H1 (cell line): ENCODE measurements at regions not wholly inside any gene's neighbourhood (a gene's known extent, or its start where the extent isn't known, plus 50 kb on each side); places are given as distances from the start of the nearest gene placed in this dataset.

Experiments used
- CTCF ChIA-PET: fragments of 300-600 bp; sonication (Branson Sonifier 250); formaldehyde crosslinking; loops from one replicate; lab custom pipeline; 2021; ENCODE audit not compliant: partially characterized antibody; lab: Charles Lee
- POLR2A ChIA-PET: fragments of 300-600 bp; sonication (Branson Sonifier 250); formaldehyde crosslinking; loops from one replicate; lab custom pipeline; 2021; ENCODE audit warnings: inconsistent platforms; ENCODE audit not compliant: partially characterized antibody; lab: Charles Lee
- DNase-seq, 2 experiments: peaks; one replicate each; pipeline versions ENCODE4 v3.0.0 to v3.0.0-alpha.2; 2010 to 2022; ENCODE audit warnings: low spot score in 2 of 2, low read depth in 1 of 2, mixed read lengths in 1 of 2
- FAIRE-seq: peaks from 2 replicates; lab custom pipeline; 2011; peaks lifted over from hg19 to GRCh38; lab: Jason Lieb, UNC
- H2AFZ ChIP-seq: 2 replicates; pipeline ENCODE4 v1.8.1; 2012; ENCODE audit warnings: low read length, inconsistent platforms
- H2AK5ac ChIP-seq: 2 replicates; pipeline ENCODE4 v1.6.1; 2013; ENCODE audit warnings: low read depth, low read length
- H2BK120ac ChIP-seq: replicated peaks from 2 replicates; pipeline ENCODE3; 2013; ENCODE audit warnings: low read depth, low read length, inconsistent platforms
- H2BK12ac ChIP-seq: 2 replicates; pipeline ENCODE4 v1.6.1; 2013; ENCODE audit warnings: low read depth, low read length
- H2BK15ac ChIP-seq: 2 replicates; pipeline ENCODE4 v1.6.1; 2013; ENCODE audit warnings: low read length
- H2BK20ac ChIP-seq: 2 replicates; pipeline ENCODE4 v1.6.1; 2013; ENCODE audit warnings: low read length
- H2BK5ac ChIP-seq: 2 replicates; pipeline ENCODE4 v1.6.1; 2013; ENCODE audit warnings: low read depth, low read length
- H3K14ac ChIP-seq: 2 replicates; pipeline ENCODE4 v1.6.1; 2013; ENCODE audit warnings: inconsistent platforms; ENCODE audit not compliant: insufficient read length
- H3K18ac ChIP-seq: 2 replicates; pipeline ENCODE4 v1.6.1; 2013; ENCODE audit warnings: low read length; ENCODE audit errors: extremely low read depth
- H3K23ac ChIP-seq: 2 replicates; pipeline ENCODE4 v1.6.1; 2013; ENCODE audit warnings: inconsistent platforms; ENCODE audit not compliant: insufficient read length
- H3K23me2 ChIP-seq: 2 replicates; pipeline ENCODE4 v1.6.1; 2013; ENCODE audit warnings: low read depth, low read length
- H3K27ac ChIP-seq: 2 replicates; pipeline ENCODE4 v1.6.1; 2011; ENCODE audit warnings: low read depth, low read length, inconsistent platforms
- H3K27me3 ChIP-seq, 4 experiments: replicated peaks in 1 of 4; 1 replicate in 1 of 4; 2 replicates in 3 of 4; pipeline versions ENCODE4 v1.6.1 to v1.8.1; 2011 to 2013; ENCODE audit warnings: low read length in 3 of 4, mild to moderate bottlenecking in 3 of 4, inconsistent platforms in 2 of 4, mixed read lengths in 2 of 4, moderate library complexity in 1 of 4; ENCODE audit not compliant: control insufficient read depth in 3 of 4, insufficient read depth in 3 of 4; ENCODE audit errors: extremely low read depth in 1 of 4
- H3K36me3 ChIP-seq, 4 experiments: 2 replicates each; pipeline versions ENCODE4 v1.6.1 to v1.8.1; 2011 to 2013; ENCODE audit warnings: mild to moderate bottlenecking in 4 of 4, low read length in 3 of 4, moderate library complexity in 2 of 4, control low read depth in 1 of 4, inconsistent platforms in 1 of 4; ENCODE audit not compliant: insufficient read depth in 4 of 4, control insufficient read depth in 2 of 4
- H3K4ac ChIP-seq: replicated peaks from 2 replicates; pipeline ENCODE3; 2013; ENCODE audit warnings: low read length, low read depth, mixed read lengths, inconsistent platforms; ENCODE audit not compliant: insufficient read length
- H3K4me1 ChIP-seq, 4 experiments: replicated peaks in 1 of 4; 1 replicate in 1 of 4; 2 replicates in 3 of 4; pipeline versions ENCODE4 v1.6.1 to v1.8.1; 2011 to 2013; ENCODE audit warnings: low read length in 3 of 4, inconsistent platforms in 2 of 4, mixed read lengths in 1 of 4; ENCODE audit not compliant: insufficient read depth in 4 of 4, control insufficient read depth in 3 of 4
- H3K4me2 ChIP-seq, 2 experiments: 2 replicates each; pipeline versions ENCODE4 v1.6.1 to v1.8.1; 2011 to 2013; ENCODE audit warnings: low read depth in 2 of 2, low read length in 2 of 2, control low read depth in 1 of 2, inconsistent platforms in 1 of 2, mild to moderate bottlenecking in 1 of 2; ENCODE audit not compliant: insufficient read depth in 1 of 2
- H3K4me3 ChIP-seq, 4 experiments: fragments of 200-600, 300-600 bp in 1 of 4; sonication (generic), shearing (Covaris generic), sonication (Bioruptor Twin) in 1 of 4; 2 replicates each; pipeline versions ENCODE4 v1.5.1 to v1.8.1; 2011 to 2016; ENCODE audit warnings: low read length in 4 of 4, low read depth in 3 of 4, control low read depth in 2 of 4, inconsistent platforms in 2 of 4, mild to moderate bottlenecking in 2 of 4, mixed read lengths in 1 of 4, moderate library complexity in 1 of 4; ENCODE audit not compliant: insufficient read depth in 2 of 4; ENCODE audit errors: extremely low read depth in 1 of 4
- H3K56ac ChIP-seq: replicated peaks from 2 replicates; pipeline ENCODE3; 2013; ENCODE audit warnings: low read depth, mild to moderate bottlenecking, mixed read lengths, low read length, inconsistent platforms; ENCODE audit not compliant: insufficient read length
- H3K79me1 ChIP-seq: 2 replicates; pipeline ENCODE4 v1.6.1; 2013; ENCODE audit warnings: low read depth, low read length, control low read depth
- H3K79me2 ChIP-seq, 2 experiments: 2 replicates each; pipeline versions ENCODE4 v1.6.1 to v1.8.1; 2012 to 2013; ENCODE audit warnings: low read length in 2 of 2, mild to moderate bottlenecking in 2 of 2, inconsistent platforms in 1 of 2; ENCODE audit not compliant: insufficient read depth in 2 of 2, control insufficient read depth in 1 of 2
- H3K9ac ChIP-seq, 4 experiments: replicated peaks in 1 of 4; 1 replicate in 1 of 4; 2 replicates in 3 of 4; pipeline versions ENCODE4 v1.6.1 to v1.8.1; 2011 to 2013; ENCODE audit warnings: low read depth in 3 of 4, low read length in 3 of 4, control low read depth in 2 of 4, mild to moderate bottlenecking in 2 of 4, moderate library complexity in 2 of 4, inconsistent platforms in 1 of 4; ENCODE audit errors: extremely low read depth in 1 of 4
- H3K9me3 ChIP-seq, 2 experiments: 2 replicates each; pipeline versions ENCODE4 v1.6.1 to v1.8.1; 2012 to 2013; ENCODE audit warnings: mild to moderate bottlenecking in 2 of 2, moderate library complexity in 2 of 2, control low read depth in 1 of 2, inconsistent platforms in 1 of 2, low read depth in 1 of 2, low read length in 1 of 2, mixed read lengths in 1 of 2; ENCODE audit not compliant: insufficient read depth in 2 of 2
- H4K20me1 ChIP-seq, 2 experiments: replicated peaks in 1 of 2; 2 replicates each; pipeline versions ENCODE3 to v1.8.1; 2011 to 2013; ENCODE audit warnings: inconsistent platforms in 2 of 2, low read length in 2 of 2, mild to moderate bottlenecking in 1 of 2; ENCODE audit not compliant: insufficient read depth in 2 of 2, control insufficient read depth in 1 of 2
- H4K5ac ChIP-seq: 2 replicates; pipeline ENCODE4 v1.6.1; 2013; ENCODE audit warnings: low read length, low read depth, mixed read lengths, inconsistent platforms; ENCODE audit not compliant: insufficient read length
- H4K8ac ChIP-seq: 2 replicates; pipeline ENCODE4 v1.8.0; 2013; ENCODE audit warnings: mild to moderate bottlenecking, moderate library complexity, low read length, inconsistent platforms; ENCODE audit not compliant: insufficient read depth; ENCODE audit errors: extremely low read depth
- H4K91ac ChIP-seq: replicated peaks from 2 replicates; pipeline ENCODE3; 2013; ENCODE audit warnings: low read length, mixed read lengths, inconsistent platforms; ENCODE audit not compliant: insufficient read length
- BRCA1 ChIP-seq: IDR thresholded peaks from 2 replicates; pipeline ENCODE4 v1.6.1; 2012; ENCODE audit warnings: low read depth, low read length, improper control_type of control experiment
- CBX5 ChIP-seq: fragments of 300-800, 300-1000 bp; sonication (generic); IDR thresholded peaks from 2 replicates; pipeline ENCODE4 v1.7.1; 2016; ENCODE audit warnings: antibody characterized with exemption, low read length, low read depth
- CTBP2 ChIP-seq: IDR thresholded peaks from 2 replicates; pipeline ENCODE4 v1.7.0; 2011; ENCODE audit warnings: borderline replicate concordance, mild to moderate bottlenecking, moderate library complexity, mixed read lengths, low read length; ENCODE audit not compliant: insufficient read depth, insufficient read length
- JUN ChIP-seq: IDR thresholded peaks from 2 replicates; pipeline ENCODE4 v1.6.1; 2011; ENCODE audit warnings: low read depth, mild to moderate bottlenecking, improper control_type of control experiment, low read length
- POU5F1 ChIP-seq: IDR thresholded peaks from 2 replicates; pipeline ENCODE4 v1.6.1; 2011; ENCODE audit warnings: low read depth, mild to moderate bottlenecking, low read length, moderate library complexity
- SIX5 ChIP-seq: IDR thresholded peaks from 2 replicates; pipeline ENCODE4 v1.6.1; 2011; ENCODE audit warnings: mild to moderate bottlenecking, low read depth, low read length
- SP4 ChIP-seq: IDR thresholded peaks from 2 replicates; pipeline ENCODE4 v1.6.1; 2012; ENCODE audit warnings: low read length, inconsistent platforms
- TAF1 ChIP-seq: IDR thresholded peaks from 2 replicates; pipeline ENCODE4 v1.6.1; 2011; ENCODE audit warnings: mild to moderate bottlenecking, low read depth, low read length
- ZNF274 ChIP-seq: IDR thresholded peaks from 2 replicates; pipeline ENCODE4 v1.7.0; 2012; ENCODE audit warnings: low read length, borderline replicate concordance; ENCODE audit errors: extremely low read depth
- WGBS, 2 experiments: shearing (Covaris generic) in 1 of 2; methylation state at CpG; one replicate each; pipeline versions ENCODE4 v1.1.6 to v1.1.7; 2013 to 2015; ENCODE audit warnings: low lambda C conversion rate in 2 of 2, mixed read lengths in 2 of 2, inconsistent platforms in 1 of 2, low coverage in 1 of 2, missing lambda C conversion rate in 1 of 2; ENCODE audit not compliant: insufficient replicate concordance in 2 of 2, insufficient coverage in 1 of 2, insufficient read length in 1 of 2; ENCODE audit errors: extremely low coverage in 1 of 2, missing lambda C conversion rate in 1 of 2; 5-methylcytosine and 5-hydroxymethylcytosine counted together
- TF ChIP-seq, protein P1 (sequence below): IDR thresholded peaks from 2 replicates; pipeline ENCODE4 v1.6.1; 2011; ENCODE audit warnings: low read depth, mild to moderate bottlenecking, low read length; ENCODE audit not compliant: insufficient read depth
- TF ChIP-seq, protein P2 (sequence below): IDR thresholded peaks from 2 replicates; pipeline ENCODE4 v1.6.1; 2012; ENCODE audit warnings: low read length, inconsistent platforms

- no peaks in the 10 kb centered on the region for H3K27me3 ChIP-seq
- no peak for TF ChIP-seq SIX5
- no peak for TF ChIP-seq ZNF274
- TF ChIP-seq CBX5: no peak
- TF ChIP-seq SP4: no peak
- TF ChIP-seq BRCA1: no peak
- TF ChIP-seq, protein P1, sequence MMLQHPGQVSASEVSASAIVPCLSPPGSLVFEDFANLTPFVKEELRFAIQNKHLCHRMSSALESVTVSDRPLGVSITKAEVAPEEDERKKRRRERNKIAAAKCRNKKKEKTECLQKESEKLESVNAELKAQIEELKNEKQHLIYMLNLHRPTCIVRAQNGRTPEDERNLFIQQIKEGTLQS: no peak
- no peak for TF ChIP-seq POU5F1
- no peak for TF ChIP-seq CTBP2
- TF ChIP-seq TAF1: no peak
- TF ChIP-seq, protein P2, sequence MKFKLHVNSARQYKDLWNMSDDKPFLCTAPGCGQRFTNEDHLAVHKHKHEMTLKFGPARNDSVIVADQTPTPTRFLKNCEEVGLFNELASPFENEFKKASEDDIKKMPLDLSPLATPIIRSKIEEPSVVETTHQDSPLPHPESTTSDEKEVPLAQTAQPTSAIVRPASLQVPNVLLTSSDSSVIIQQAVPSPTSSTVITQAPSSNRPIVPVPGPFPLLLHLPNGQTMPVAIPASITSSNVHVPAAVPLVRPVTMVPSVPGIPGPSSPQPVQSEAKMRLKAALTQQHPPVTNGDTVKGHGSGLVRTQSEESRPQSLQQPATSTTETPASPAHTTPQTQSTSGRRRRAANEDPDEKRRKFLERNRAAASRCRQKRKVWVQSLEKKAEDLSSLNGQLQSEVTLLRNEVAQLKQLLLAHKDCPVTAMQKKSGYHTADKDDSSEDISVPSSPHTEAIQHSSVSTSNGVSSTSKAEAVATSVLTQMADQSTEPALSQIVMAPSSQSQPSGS: no peak
- TF ChIP-seq JUN: no peak
Observed at GRCh38 chr2:128599700-128600099, 281.0 kb upstream of the HS6ST1 start.

More at GRCh38 chr2:128599700-128600099, 281.0 kb upstream of the HS6ST1 start:
- no peak overlapping the region for H3K23ac ChIP-seq
- no peaks in the 10 kb centered on the region for H3K36me3 ChIP-seq
- POLR2A ChIA-PET: no interaction called here
- H2BK20ac ChIP-seq: no peak overlapping the region
- no peak overlapping the region for H4K91ac ChIP-seq
- no peaks in the 10 kb centered on the region for H3K9me3 ChIP-seq
- H3K4me3 ChIP-seq: no peak overlapping the region
- peaks cover 0 to 7% of the 10 kb centered on the region in 2 experiments for H4K20me1 ChIP-seq
- H3K56ac ChIP-seq: no peak overlapping the region
- H3K79me2 ChIP-seq: no peaks in the 10 kb centered on the region
- no peak for FAIRE-seq
- H2BK5ac ChIP-seq: no peak overlapping the region
- H4K8ac ChIP-seq: no peak overlapping the region
- no peak for DNase-seq
- H2BK12ac ChIP-seq: no peak overlapping the region
- H3K79me1 ChIP-seq: no peaks in the 10 kb centered on the region
- no peak overlapping the region for H2AFZ ChIP-seq
- 98% methylated on average over 8 of the region's 8 CpGs; no CpG with 5 or more reads in 1 of the 2 experiments for WGBS, 2 experiments
- no peak overlapping the region for H3K27ac ChIP-seq
- no peak overlapping the region for H3K9ac ChIP-seq
- peaks cover 0 to 5% (median 0%) of the 10 kb centered on the region in 4 experiments; a peak in 2 of 7 replicates for H3K4me1 ChIP-seq
- no peak overlapping the region for H4K5ac ChIP-seq
- H2BK120ac ChIP-seq: no peak overlapping the region
- H2AK5ac ChIP-seq: no peak overlapping the region
- H2BK15ac ChIP-seq: no peak overlapping the region
- H3K23me2 ChIP-seq: peaks cover 9% of the 10 kb centered on the region; the same call in 1 of the 2 replicates
- H3K14ac ChIP-seq: no peak overlapping the region
- H3K18ac ChIP-seq: no peak overlapping the region
- CTCF ChIA-PET: no interaction called here
- no peak overlapping the region for H3K4me2 ChIP-seq
- H3K4ac ChIP-seq: no peak overlapping the region
